HG02981 (cell line): ENCODE measurements at regions not wholly inside any gene's neighbourhood (a gene's known extent, or its start where the extent isn't known, plus 50 kb on each side); places are given as distances from the start of the nearest gene placed in this dataset.

ENCODE experiments used
- ATAC-seq: cut with Tn5 transposase; IDR thresholded peaks from one replicate; pipeline ENCODE4 v1.9.1; 2021; ENCODE audit warnings: mild to moderate bottlenecking, moderate library complexity; ENCODE audit not compliant: unreplicated experiment

DNA sequence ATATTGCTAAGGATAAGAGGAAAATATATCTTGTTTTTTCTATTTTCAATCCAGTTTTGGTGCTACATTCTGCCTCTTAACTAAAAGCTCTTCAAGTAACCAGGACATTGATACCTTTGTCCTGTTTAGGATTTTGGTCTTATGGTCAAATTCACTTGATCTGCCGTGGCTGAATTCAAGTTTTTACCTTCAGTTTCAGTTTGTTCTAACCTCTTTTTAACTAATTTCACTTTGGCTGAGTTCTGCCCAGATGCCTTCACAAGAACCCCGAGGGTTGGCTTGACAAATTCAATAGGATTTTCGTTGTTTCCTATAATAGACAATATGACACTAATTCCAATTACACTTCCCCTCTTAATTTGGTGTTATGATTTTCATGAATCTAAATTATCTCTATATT is 84.5 kb upstream of the C1orf21 start:
- no peak for ATAC-seq

DNA sequence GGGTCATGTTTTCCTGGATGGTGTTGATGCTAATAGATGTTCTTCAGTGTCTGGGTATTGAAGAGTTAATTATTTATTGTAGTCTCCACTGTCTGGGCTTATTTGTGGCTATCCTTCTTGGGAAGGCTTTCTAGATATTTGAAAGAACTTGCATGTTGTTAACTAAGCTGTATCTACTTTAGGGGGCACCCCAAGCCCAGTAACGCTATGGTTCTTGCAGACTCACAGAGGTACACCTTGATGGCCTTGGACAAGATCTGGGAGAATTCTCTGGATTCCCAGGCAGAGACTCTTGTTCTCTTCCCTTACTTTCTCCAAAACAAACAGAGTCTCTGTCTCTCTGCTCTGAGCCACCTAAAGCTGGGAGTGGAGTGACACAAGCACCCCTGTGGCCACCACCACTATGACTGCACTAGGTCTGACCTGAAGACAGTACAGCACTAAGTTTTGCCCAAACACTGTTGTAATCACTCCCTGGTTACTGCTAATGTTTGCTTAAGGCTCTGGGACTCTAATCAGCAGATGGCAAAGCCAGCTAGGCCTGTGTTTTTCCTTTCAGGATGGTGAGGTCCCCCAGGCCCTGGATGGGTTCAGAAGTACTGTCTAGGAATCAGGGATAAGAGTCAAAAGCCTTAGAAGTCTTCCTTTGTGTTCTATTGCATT is 76.5 kb upstream of the C1orf21 start:
- ATAC-seq, result no peak

DNA sequence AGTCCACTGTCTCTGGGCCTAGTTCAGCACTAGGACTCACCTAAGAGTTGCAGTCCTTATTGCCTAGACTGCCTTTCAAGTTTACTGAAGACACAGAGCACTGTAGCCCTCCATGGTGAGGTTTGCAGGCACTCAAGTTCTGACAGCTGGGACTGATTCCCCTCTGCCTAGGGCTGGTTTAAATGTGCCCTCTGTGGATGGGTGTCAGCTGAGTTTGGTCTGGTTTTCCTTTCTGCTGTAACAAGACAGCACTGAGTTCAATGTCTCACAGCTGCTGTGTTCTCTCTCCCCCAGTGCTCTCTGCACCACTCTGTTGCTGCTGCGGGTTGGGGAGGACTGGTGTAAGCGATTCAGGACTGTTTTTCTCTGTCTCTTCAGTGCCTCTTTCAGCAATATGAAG is 75.2 kb upstream of the C1orf21 start:
- no peak for ATAC-seq

DNA sequence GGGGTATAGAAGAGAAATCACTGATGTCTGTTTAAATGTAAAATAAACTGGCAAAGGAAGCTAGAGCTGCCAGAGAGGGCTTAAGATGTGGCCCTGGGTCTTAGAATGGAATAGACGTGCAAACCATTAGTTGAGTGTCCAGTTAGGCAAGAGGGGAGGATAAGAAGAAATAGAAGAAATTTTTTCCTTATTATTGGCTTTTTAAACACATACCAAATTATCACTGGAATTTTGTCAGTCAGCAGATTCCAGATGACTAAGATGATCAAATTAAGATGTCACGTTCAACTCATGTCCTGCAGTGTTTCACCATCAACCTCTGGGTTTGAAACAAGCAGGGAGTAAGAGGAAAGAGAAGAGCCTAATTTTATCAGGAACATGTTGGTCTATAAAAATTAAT is 71.6 kb upstream of the C1orf21 start:
- no peak for ATAC-seq

DNA sequence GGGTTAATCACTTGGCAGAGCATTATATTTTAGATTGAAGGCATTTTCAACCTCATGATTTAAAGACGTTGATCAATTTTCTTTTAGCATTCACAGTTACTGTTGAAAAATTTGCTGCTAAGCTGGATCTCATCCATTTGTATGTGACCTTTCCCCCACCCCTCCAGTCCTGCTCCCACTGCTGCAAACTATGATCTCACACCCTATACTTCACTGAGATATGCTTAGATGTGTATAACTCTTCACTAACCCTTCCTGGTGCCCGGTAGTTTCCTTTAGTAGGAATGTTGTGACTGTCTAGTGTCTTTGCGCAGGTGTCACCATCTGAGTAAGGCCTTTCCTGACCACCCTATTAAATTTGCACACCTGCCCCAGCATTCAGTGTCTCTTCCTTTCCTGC is 67.0 kb upstream of the C1orf21 start:
- ATAC-seq, result no peak

DNA sequence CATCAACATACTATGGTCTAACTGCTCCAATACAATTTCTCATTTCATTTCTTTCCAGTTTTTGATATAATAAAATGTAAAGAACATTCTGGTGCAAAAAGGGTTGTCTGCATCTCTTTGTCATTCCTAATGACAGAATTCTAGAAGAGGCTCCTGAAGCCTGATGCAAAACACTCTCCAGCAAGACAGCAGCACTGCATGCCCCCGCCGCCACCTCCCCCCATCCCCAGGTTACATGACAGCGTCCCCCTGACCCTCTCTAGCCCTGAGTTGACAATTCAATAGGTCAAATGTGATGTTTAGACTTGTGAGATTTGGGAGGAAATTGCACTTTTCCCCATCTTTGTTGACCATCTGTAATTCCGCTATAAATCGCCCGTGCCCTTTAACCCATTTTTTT is 64.6 kb upstream of the C1orf21 start:
- ATAC-seq, result no peak

DNA sequence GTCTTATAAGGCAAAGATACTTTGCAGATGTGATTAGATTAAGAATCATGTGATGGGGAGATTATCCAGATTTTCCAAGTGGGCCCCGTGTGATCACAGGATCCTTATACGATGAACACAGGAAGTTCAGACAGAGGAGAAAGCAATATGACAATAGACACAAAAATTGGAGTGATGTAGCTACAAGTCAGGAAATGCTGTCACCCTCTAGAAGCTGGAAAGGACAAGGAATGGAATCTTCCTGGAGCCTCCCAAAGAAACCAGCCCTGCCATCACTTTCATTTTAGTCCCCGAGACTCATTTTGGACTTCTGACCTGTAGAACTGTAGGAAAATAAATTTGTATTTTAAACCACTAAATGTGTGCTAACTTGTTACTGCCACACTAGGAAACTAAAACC is 61.9 kb upstream of the C1orf21 start:
- no peak for ATAC-seq

DNA sequence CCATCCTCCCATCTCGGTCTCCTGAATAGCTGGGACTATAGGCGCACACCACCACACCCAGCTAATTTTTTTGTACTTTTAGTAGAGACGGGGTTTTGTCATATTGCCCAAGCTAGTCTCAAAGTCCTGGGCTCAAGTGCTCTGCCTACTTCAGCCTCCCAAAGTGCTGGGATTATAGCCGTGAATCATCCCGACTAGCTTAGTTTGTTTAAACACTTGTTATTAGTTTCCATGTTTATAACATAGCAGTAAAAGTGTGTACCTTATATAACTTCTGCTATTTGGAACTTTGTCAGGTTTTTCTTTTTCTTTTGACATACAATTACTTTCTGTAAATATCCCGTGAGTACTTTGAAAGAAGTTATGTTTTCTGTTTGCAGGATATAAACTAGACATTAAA is 60.6 kb upstream of the C1orf21 start:
- ATAC-seq, result no peak

DNA sequence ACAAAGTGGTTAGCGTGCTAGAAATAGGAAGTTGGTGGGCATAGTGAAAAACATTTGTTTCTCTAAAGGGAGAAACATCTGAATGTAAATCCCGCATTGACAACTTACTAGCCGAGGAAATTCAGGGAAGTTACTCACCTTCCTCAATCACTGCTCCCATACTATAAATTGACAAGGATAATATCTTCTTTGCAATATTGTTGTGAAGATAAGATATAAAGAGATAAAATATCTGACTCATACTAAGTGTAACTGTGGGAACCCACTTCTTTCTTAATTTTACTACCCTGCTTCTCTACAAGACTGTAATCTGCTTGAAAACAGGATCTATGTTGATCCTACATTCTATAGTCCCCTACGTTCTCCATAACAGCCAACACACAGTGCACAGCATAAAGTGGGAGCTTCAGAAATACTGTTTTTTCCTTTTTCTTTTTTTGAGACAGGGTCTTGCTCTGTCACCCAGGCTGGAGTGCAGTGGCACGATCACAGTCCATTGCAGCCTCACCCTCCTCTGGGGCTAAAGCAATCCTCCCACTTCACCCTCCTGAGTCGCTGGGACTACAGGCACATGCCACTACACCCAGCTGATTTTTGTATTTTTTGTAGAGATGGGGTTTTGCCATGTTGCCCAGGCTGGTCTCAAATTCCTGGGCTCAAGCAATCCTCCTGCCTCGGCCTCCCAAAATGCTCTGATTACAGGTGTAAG is 57.4 kb upstream of the C1orf21 start:
- no peak for ATAC-seq

DNA sequence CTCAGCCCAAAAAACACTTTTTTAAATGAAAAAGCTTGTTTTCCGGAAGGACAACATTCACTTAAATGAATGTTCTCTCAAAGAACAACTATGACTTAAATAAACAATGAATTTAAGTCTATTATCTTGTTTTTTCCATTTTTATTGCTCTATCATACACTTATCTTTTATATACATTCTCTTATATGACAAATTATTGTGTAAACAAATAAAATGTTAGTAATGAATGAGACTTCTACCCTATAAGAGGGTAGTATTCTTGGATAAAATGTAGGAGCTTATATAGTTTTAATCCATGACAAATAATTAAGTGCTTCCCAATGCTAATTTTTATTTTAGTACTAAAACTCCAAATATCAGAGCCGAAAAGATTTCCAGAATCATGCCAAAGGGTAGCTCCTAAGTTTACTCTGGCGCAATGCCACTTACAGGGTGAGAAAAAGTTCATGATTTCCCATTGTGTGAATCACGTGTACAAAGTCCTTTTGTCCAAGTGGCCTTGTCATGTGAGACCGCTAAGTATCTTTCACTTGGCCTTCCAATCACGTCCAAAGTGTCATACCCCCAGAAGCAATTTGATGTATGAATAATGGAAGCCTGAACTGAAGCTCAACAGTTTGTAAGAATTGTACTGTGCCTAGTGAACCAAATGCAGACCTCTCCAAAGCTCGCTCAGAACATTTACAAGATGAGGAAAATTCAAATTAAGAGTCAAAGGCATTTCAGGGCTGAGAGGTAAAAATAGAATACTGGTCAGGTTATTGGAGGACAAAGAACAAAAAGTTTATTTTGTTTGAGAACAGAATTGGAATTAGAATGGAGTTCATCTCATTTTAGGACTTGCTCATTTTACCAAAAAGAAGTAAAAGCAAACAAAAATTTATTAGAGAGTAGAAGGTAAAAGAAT is 56.6 kb upstream of the C1orf21 start:
- no peak for ATAC-seq

DNA sequence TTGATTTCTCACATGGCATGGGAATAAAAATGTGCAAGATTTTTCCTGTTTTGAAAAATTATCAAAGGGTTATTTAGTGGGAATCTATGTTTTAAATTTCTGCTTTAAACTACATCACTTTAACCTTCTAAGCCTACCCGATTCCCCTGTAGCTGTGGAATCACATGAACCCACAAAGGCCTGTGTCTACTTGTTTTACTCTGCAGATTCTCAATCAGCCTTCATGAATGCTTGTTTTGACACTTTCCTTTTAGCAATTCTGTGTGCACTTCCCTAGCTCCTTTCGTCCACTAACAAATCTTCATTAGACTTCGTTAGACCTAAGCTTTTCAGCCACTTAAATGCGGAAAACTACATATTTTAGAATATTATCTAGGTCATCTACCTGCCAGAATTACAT is 56.0 kb upstream of the C1orf21 start:
- ATAC-seq, result no peak
